Forelimb muscle (tissue), 1 donor: ENCODE measurements at regions not wholly inside any gene's neighbourhood (a gene's known extent, or its start where the extent isn't known, plus 50 kb on each side); places are given as distances from the start of the nearest gene placed in this dataset.
"Not testable (repeated sequence)": the region's sequence is repeated elsewhere in the genome, so short reads cannot be mapped to it uniquely, and the experiment has no call there.

Source experiments
- DNase-seq: peaks from one replicate; pipeline ENCODE4 v3.0.0-alpha.2; 2013; ENCODE audit warnings: low read depth

DNA sequence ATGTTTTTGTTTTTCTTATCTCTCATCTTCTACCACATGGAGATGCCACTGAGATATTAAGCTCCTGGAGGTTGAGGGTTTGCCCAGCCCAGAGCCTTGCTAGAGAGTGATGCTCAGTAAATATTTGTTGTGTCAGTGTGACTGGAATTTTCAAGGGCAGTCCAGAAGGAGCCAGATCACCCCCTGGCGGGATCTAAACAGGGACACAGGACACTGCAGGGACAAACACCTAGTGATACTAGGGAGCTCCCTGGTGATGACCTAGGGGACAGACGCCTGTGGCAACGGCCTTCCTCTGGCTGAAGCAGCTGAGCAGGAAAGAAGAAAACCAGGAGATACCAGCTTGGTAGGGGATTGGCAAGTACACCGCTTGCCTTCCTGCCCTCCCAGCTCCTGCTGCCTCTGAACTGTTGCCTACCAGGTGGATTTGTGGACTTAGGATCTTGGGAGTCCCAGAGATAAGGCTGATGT, 714.4 kb upstream of the TBX3 start:
- DNase-seq: no peak

DNA sequence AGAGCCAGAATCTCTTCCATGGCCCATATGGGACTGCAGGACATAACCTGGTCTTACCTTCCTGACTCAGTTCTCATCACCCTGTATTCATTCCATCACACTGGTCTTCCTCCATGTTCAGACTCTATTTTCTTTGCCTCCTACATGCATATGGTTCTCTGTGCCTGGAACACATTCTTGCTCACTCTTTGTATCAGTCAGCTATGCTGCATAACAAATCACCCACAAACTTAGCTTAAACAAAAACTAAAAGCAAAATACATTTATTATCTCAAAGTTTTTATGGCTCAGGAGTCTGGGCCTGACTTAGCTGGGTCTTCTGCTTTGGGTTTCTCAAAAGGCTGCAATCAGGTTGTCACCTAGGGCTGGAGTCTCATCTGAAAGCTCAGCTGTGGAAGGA, 712.6 kb upstream of the TBX3 start:
- no peak for DNase-seq

DNA sequence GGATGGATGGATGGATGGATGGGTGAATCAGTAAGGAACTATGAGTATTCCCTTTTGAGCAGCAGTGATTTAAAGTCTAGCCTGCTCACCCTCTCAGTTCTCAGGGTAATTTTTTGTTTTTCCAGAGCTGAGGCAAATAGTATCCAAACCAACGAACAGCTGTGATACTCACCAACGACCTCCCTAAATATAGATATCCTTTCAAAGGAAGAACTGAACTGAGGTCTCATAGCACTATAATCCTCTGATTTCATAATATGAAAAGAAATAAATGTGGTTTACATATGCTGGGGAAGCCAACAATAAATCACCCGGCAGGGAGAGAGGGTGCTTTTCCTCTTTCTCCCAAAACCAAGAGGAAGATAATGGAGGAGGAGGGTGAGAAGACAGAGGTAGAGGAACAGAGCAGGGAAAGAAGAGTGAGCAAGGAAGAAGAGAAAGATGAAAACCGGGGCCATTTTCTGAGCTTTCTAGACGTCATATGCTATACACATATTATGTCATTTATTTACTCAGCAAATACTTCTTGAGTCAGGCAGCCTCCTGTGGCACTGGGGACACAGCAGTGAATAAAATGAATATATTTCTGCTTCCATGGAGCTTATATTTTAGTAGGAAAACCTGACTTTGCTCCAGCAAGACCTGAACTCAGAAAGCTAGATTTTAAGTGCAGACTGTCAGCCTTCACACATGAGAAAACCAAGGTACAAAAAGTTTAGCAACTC, 710.7 kb upstream of the TBX3 start:
- no peak for DNase-seq

DNA sequence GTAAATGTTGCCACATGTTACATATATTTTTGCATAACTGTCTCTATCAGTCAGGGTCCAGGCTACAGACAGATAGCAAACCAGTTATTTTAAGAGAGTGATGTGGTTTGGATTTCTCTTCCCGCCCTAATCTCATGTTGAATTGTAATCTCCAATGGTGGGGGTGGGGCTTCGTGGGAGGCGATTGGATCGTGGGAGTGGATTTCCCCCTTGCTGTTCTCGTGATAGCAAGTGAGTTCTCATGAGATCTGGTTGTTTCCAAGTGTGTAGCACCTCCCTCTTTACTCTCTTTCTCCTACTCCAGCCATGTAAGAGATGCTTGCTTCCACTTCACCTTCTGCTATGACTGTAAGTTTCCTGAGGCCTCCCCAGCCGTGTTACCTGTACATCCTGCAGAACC, 704.2 kb upstream of the TBX3 start:
- no peak for DNase-seq

DNA sequence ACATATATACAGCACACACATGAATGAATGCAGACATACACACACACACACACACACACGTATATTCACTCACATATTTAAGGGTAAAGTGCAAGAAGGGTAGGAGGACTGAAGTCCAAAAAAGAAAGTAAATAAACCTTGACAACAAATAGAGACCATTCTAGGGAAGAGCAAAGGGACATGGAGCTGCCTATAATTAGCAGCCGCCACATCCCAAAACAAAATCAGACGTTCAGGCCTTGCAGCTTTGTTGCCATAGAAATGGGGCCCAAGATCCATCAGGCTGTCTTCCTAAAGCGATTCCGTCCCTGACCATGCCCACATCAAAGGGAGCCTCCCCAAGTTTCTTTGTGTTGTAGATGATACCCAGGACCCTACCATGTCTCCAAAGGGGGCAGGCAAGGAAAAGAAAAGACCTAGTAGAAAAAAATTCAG, 703.5 kb upstream of the TBX3 start:
- no peak for DNase-seq

DNA sequence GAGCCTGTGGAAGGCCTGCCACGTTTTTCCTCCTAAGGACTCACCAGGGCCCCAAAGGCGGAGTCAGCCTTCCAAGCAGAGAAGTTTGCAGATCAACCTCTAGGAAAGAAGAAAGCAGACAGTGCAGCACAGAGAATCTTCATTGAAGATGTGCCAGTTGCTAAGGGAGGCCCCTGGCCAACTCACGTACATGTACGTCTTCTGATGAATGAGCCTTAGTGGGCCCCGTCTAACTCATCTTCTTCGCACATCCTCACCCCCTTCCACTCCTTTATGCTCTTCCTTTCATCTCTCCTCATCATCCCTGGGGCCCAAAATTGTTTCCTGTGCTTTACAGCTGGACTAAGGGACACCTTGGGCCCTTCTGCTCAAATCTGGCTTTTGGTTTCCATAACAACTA, 703.0 kb upstream of the TBX3 start:
- no peak for DNase-seq

DNA sequence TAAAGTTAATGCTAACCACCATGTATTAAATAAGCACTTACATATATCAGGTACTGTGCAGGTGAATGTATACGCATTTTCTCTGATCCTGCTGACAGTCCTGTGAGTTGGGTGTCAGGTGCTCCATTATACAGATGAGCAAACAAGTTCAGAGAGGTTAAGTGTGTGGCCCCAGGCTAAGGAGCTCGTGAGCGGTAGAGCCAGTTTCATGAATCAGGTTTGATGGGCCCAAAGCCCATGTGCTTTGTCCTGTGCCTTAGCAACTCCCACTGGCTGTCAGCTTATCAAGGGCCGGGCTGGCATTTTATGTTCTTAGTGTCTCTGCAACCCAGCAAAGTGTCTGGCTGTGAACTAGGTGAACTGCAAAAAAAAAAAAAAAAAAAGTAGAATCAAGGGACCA, 701.2 kb upstream of the TBX3 start:
- no peak for DNase-seq

DNA sequence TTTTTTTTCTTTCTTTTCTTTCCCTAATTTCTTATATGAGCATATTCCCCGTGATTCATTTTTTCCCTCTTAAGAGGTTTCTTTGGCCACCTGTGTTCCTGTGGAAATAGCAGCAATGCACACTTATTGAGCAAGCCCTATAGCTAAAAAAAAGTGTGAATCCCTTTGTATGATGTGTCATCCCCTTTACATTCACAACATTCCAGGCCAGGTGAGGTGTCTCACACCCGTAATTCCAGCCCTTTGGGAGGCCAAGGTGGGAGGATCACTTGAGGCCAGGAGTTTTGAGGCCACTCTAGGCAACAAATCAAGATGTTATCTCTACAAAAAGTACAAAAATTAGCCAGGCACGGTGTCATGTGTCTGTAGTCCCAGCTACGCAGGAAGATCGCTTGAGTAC, 700.4 kb upstream of the TBX3 start:
- no peak for DNase-seq

DNA sequence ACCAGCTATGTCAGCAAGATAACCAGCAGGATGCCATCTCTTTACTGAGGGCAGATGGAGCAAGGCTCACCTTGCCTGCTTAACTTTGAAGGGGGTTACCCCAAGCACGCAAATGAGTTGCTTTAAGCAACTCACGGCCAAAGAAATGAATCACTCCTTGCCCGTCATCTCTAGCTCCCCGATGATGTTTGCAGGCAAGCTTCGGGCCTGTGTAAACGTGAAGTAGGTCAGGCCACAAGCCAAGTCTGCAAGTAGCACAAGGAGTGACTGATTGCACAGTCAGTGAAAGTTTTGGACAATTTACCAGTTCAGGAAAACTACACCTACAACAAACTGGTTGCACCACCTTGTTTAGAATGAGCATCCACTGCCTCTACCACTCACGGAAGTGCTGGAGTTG, 699.7 kb upstream of the TBX3 start:
- DNase-seq: no peak

DNA sequence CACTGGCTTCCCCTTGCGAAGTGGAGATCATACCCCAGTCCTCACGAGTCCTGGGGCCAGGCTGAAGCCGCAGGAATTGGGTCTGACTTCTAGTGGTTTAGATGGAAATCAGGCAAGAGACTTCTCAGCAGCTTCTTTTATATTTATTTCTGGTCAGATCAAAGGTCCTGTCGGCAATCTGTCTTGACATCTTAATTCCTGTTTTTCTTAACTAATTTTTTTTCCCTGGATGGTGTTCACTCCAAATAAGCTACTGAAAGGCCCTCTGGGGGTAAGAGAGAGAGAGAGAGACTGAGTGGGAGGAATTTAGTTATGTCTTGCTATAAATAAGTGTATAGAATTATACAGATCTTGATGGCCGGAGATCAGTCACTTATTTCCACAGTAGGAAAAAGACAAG, 698.7 kb upstream of the TBX3 start:
- no peak for DNase-seq

DNA sequence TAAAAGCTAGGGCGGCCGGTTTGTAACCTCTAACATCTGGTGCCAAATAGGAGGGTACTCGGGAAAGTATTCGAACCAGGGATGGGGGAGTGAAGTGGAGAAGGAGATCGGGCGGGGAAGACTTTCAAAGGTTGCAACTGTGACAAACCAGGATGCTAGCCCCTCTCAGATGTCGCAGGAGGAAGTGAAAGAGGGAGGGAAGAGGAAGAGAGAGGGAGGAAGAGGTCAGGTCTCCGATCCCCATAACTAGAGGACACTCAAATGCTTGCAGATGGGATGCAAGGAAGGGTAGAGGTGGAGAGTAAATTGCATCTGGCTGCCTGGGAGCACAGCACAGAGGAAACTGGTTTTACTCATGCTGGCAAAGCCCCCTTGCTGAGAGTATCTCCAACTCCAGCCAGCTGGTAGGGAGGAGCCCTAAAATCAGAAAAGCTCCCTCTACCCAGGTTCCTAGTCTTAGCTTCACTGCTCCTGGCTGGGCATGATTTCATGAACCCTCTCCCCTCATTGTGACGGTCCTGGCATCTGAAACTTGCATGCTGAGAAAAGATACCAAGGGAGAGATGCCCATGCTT, 696.7 kb upstream of the TBX3 start:
- DNase-seq: no peak

DNA sequence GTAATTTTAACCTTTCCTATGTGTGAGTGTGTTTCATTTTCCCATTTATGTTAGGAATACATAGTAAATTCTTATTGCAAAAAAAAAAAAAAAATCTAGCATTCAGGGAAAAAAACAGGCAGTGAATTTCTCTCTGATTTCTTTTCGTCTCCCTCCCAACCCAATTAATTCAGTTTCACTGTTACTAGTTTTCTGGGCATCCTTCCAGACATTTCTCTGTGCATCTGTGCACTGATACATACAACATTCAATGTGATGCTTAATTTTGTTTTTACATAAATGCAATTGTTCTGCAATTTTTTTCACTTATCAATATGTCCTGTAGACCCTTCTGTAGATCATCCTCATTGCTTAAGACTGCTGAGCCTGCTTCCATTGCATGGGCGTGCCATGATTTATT, 694.3 kb upstream of the TBX3 start:
- DNase-seq: peak; percentile 34

DNA sequence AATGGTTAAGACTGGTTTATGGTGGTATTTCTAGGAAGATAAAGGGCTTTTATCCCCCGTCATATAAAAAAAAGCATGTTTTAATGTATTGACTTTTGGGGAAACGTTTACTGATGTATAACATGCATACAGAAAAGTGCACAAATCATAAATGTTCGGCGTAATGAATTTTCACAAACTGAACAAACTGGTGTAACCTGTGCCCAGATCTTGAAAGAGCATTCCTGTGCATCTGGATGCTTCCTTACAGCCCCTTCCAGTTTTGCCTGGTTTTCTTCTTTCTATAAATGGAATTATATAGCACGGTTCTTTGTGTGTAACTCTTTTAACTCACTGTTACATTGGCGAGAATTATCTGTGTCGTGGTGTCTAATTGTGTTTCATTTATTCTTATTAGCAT, 693.8 kb upstream of the TBX3 start:
- no peak for DNase-seq

DNA sequence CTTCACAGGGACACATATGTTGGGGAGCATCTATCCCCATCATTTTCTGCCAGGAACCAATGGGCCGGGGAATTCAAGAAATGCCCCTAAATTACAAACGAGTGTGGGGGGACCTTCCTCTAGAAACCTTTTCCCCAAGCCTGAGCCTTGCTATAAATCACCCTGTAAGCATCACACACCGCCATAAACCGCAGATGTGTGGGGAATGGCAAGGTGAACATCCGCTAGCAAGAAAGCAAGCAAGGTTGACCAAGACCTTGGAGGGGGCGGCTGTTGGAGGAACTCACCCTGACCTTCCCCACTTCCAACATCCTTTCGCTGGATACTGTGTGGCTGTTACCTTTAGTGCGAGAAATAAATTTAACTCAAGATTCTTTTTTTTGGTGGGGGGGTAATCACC, 693.3 kb upstream of the TBX3 start:
- no peak for DNase-seq

DNA sequence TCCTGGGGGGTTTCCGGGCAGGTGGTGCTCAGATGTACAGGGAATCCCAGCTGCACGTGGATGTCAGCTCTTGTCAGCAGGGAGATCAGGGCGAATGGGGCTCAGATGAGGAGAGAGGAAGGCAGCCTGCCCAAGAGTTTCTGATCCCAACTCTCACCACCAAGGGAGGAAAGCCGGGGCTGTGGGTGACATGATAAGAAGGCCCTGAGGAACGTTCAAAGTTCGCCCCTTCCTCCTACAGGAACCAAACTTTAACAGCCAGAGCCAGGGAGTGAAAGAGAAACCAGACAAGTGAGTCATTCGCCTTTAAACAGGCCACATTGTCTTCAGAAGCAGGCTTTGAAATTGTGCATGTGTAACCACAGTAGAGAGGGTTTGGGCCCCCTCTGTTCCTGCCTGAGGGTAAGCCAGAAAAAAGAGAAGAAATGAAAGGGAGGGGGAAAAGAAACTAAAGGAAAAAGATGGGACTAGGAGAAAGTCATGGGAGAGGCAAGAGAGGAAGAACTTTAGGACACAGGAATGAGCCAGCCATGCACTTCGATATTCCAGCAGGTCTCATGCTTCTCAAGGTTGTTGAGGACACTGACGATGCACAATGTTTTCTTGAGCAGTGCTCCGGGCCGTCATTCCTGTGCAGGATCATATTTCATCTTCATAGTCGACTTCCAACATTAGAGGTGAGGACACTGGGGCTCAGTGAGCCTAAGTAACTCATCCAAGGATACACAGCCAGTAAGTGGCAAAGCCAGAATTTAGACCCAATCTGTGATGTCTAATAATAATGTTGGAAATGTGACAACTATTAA, 691.4 kb upstream of the TBX3 start:
- no peak for DNase-seq

DNA sequence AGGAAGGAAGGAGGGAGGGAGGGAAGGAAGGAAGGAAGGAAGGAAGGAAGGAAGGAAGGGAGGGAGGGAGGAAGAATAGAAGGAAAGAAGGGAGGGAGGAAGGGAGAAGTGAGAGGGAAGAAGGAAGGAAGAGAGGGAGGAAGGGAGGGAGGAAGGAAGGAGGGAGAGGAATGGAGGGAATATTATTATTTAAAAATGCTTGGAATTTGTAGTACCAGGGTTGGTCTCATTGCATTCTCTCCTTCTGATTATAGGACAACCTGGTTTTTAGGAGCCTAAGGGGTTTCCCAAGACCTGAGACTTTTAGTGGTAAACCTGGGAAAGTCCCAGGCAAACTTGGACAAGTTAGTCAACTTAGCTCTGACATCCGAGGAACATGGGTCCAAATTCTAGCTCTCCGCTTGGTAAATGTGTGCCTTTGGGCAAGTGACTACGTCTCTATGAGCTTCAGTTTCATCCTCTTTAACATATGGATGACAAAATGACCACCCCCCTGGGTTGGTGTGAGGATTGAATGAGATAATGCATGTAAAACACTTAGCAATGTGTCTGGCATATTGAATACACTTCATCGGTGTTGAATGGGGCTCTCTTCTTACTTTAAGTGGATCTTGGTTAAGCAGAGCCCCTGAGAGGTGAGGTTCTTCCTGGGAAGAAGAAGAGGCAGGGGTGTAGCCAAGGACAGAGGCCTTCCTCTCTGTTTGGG, 690.7 kb upstream of the TBX3 start:
- DNase-seq: no peak

DNA sequence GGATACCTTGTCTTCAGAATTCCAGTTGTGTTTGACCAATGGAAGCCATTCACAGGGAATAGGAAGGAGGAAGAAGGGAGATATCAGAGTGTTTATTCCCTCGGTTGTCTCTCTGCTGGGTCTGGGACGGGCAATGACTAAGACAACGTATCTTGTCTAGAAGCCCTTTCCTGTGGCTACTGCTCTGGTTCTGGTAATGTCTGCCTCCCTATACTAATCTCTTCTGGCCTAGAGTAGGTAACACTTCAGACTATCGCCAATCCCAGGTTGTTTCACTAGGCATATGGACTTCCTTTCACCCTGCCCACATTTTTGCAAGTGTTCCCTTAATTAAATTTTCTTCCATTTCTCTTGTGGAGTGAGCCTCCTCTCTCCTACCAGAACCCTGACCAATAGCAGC, 687.7 kb upstream of the TBX3 start:
- DNase-seq: no peak

DNA sequence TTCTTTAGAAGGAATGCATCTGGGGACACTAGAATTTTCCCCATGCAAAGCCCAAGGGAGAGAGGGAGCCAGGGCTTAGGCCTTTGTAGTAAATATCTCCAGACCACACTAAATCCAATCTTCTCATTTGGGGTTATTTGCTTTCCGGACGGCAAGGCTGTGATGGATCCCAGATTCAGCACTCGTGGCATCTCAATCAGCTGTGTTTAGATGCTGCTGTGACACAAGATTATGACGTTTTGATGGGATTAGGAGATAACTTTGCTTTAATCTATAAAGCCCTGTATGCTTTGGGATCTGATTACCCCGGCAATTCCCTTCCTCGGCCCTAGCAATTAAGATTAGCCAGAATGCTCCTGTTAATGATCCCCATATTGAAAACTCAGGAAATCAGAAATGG, 686.7 kb upstream of the TBX3 start:
- no peak for DNase-seq

DNA sequence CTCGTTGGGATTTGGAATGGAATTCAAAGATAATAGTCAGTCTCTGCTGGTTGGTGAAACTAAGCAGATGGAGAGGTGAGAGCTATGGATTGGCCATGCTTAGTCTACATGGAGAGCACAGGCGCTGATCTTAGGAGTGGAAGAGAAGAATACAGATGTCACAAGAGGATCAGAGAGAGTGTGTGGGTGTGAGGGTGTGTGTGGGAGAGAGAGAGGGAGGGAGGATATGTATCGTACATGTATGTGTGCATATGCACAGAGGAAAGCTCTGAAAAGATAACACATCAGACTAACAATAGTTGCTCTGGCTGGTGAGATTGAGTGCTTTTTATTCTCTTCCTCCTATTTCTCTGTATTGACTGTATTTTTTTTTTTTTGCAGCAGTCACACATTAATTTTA, 686.2 kb upstream of the TBX3 start:
- DNase-seq: no peak

DNA sequence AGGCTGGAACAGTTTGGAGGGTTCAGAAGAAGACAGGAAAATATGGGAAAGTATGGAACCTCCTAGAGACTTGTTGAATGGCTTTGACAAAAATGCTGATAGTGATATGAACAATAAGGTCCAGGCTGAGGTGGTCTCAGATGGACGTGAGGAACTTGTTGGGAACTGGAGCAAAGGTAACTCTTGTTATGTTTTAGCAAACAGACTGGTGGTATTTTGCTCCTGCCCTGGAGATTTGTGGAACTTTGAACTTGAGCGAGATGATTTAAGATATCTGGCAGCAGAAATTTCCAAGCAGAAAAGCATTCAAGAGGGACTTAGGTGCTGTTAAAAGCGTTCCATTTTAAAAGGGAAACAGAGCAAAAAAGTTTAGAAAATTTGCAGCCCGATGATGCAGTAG, 682.3 kb upstream of the TBX3 start:
- not testable (repeated sequence) for DNase-seq

DNA sequence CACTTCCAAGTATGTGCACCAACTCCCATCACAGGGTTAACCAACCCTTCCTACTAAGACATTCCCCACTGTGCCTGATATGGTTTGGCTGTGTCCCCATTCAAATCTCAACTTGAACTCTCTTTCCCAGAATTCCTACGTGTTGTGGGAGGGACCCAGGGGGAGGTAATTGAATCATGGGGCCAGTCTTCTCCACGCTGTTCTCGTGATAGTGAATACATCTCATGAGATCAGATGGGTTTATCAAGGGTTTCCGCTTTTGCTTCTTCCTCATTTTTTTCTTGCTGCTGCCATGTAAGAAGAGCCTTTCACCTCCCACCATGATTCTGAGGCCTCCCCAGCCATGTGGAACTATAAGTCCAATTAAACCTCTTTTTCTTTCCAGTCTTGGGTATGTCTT, 681.8 kb upstream of the TBX3 start:
- not testable (repeated sequence) for DNase-seq

DNA sequence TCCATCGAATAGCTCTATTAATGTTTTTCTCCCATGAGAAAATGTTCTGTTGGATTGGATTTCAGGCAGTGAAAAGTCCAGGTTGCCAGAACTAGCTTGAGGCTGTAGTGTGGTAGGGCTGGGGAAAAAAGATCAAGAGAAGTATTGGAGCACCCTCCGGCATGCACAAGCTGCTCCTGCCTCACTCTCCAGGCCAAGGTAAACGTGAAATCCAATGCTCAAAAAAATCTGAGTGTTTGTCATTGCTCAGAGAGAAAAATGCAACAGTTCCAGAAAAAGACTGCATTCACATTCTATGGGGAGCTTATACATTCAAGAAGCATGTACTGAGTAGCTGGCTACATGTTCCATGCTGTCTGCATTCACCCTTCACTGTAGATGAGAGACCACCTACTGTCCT, 680.9 kb upstream of the TBX3 start:
- no peak for DNase-seq
